ENCODE measurements at regions not wholly inside any gene's neighbourhood (a gene's known extent, or its start where the extent isn't known, plus 50 kb on each side); places are given as distances from the start of the nearest gene placed in this dataset.

GRCh38 chr13:60282186-60282585, 114.8 kb upstream of the TDRD3 start:
- no peak overlapping the region for H3K4me3 ChIP-seq
- H3K27ac ChIP-seq: no peak overlapping the region

DNA sequence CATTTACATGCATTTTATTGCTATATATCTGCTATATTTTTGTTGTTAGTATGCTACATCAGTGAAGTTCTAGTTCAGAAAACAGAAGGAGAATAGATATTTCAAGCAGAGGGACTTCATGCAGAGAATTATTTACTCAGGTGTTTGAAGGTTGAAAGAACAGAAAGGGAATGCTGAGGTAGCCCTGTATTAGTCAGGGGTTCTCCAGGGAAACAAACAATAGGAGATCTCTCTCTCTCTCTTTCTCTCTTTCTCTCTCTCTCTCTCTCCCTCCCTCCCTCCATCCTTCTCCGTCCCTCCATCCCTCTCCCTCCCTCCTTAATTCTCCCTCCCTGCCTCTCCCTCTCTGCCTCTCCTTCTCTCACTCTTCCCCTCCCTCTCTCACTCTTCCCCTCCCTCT, 114.3 kb upstream of the TDRD3 start:
- Histone ChIP-seq H3K4me3 (no peak overlapping the region), H3K27ac (no peak overlapping the region)

DNA sequence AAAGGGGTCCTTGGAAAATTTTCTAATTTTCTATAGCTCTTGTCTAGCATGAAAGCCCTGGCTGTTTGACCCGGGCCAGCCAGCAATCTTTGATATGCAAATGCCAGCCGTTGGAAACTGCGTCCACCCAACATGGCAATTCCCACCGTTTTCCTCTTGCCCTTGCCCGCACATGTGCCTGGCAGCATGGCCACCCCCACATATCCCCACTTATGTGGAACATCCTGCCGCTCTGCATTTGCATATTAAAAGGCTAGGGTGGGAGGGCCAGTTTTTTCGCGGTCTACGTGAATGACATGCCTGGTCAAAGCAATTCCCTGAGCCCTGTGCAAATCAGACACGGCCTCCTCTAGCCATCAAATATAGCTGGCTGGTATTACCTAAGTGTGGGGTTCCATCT, 110.3 kb upstream of the TDRD3 start:
- Histone ChIP-seq H3K27ac (no peak overlapping the region), H3K4me3 (no peak overlapping the region)

- H3K4me3 ChIP-seq: no peak overlapping the region
- H3K27ac ChIP-seq: no peak overlapping the region
Observed at GRCh38 chr13:60288569-60288968, 108.5 kb upstream of the TDRD3 start.

- Histone ChIP-seq H3K27ac (no peak overlapping the region), H3K4me3 (no peak overlapping the region)
Observed at GRCh38 chr13:60303166-60303565, 93.9 kb upstream of the TDRD3 start.

- no peak overlapping the region for H3K4me3 ChIP-seq
- no peak overlapping the region for H3K27ac ChIP-seq
Observed at GRCh38 chr13:60311527-60311926, 85.5 kb upstream of the TDRD3 start.

- Histone ChIP-seq H3K27ac (no peak overlapping the region), H3K4me3 (no peak overlapping the region)
Observed at GRCh38 chr13:60312851-60313505, 84.0 kb upstream of the TDRD3 start.

GRCh38 chr13:60318186-60318585, 78.8 kb upstream of the TDRD3 start:
- H3K4me3 ChIP-seq: no peak overlapping the region
- no peak overlapping the region for H3K27ac ChIP-seq

- H3K4me3 ChIP-seq: no peak overlapping the region
- H3K27ac ChIP-seq: no peak overlapping the region
Observed at GRCh38 chr13:60324131-60324530, 72.9 kb upstream of the TDRD3 start.

DNA sequence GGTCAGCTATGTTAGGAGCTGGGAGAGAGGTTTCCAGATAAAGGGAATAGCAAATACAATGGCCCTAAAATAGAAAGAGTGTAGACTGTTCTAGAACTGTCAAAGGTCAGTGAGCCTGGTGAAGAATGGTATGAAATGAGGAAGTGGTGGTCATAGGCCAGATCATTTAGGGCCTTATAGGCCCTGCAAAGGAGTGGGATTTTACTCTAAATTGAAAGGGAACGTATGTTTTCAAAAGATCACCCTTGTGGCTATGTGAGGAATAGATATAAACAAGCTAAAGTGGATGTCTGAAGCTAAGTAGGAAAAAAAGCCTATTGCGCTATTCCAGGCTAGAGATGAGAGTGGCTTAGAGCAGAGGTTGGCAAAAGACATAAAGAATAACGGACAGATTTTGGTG, 70.7 kb upstream of the TDRD3 start:
- no peak overlapping the region for H3K27ac ChIP-seq
- H3K4me3 ChIP-seq: no peak overlapping the region

- Histone ChIP-seq H3K27ac (no peak overlapping the region), H3K4me3 (no peak overlapping the region)
Observed at GRCh38 chr13:60327511-60327910, 69.5 kb upstream of the TDRD3 start.

DNA sequence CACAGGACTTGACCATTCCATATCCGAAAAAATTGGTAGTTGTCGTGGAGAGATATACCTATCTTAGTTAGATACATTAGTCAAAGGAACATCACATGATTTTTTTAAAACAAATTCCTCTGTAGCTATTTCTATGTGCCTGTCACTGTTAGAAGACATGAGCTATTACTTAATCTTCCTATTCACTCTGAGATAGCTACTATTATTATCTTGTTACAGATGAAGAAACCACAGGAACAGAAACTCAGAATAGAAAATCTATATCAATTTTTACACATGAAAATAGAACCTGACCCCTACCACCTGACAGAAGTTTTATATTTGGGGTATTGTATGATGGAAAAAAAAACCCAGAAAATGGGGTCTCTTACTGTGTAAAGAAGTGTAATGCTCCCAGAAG, 68.9 kb upstream of the TDRD3 start:
- H3K4me3 ChIP-seq: no peak overlapping the region
- H3K27ac ChIP-seq: no peak overlapping the region

DNA sequence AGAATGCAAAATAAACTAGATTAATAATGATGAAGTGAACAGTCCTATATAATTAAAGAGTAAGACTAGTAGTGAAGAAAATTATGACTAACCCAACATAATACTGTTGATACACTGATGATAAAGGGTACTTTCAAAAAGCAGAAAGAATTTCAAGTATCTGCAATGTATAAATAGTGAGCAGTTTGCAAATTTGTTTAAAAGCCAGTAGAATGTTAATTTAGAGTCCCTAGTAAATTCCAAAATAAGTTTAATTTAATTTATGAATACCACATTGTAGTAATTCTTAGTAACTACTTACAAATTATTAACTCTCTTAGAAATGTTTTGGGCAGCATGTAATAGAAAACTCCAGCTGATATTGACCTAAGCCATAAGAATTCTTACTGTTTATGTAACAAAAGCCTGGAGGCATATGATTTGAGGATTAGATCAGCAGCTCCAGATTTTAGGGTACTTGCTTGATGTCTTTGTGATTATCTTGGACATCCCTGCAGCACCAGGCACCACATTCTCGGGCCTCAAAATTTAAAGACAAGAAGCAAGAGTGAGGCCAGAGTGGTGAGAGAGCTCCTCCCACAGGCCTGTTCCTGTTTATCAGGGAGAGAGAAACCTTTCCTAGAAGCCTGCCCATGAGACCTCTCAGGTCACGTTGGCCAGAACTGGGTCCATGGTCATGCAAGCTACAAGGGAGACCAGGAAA, 67.6 kb upstream of the TDRD3 start:
- Histone ChIP-seq H3K4me3 (no peak overlapping the region), H3K27ac (no peak overlapping the region)

DNA sequence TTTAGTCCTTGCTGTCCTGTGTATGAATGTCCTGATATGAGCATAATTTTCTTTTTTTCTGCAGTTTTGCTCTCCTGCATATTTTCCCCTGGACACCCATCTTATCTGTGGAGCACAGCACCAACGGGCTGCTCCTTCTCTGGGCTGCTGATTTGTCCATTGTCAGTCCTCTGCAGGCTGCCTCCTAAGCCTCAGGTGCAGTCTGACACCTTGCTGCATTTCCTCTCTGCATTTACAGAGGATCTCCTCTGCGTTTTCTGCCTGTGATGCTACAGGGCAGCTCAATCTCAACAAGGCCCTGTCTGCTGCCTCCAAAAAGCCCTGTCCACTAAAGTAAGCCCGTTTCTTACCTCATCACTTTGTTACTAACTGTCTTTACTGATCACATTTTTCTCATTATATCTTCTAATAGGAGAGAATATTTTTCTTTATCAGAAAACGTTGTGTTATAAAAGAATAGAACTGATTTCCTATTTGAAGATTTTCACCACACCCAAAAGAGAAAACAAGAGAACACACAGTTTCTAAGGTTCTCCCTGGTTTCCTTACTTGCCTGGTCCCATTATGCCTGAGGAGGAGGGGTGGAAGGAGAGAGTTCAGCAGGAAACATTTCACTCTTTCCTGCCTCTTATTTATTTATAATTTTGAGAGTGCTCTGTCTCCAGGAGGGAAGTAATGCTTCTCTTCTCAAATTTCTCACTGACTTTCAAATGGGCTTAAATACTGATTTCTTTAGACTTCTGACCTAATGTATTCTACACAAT, 65.6 kb upstream of the TDRD3 start:
- H3K4me3 ChIP-seq: no peak overlapping the region
- H3K27ac ChIP-seq: no peak overlapping the region

- no peak overlapping the region for H3K27ac ChIP-seq
- H3K4me3 ChIP-seq: no peak overlapping the region
Observed at GRCh38 chr13:60332682-60333081, 64.3 kb upstream of the TDRD3 start.

DNA sequence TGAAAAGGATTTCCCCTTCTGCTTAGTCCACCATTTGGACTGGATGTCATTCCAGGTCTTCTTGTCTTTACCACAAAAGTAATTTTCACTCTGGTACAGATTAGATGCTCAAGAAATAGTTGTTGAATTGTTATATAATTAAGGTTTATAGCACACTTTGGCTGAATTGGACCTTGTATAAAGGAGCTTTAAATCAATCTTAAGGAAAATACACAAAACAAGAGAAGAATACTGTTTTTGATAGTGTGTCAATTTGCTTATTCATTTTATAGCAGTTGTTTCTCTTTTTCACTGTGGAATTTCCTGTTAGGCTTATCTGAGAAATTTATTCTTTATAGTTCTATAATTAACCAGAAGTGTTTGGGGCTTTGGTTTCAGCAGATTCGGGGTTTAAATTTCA, 62.7 kb upstream of the TDRD3 start:
- Histone ChIP-seq H3K27ac (no peak overlapping the region), H3K4me3 (no peak overlapping the region)

DNA sequence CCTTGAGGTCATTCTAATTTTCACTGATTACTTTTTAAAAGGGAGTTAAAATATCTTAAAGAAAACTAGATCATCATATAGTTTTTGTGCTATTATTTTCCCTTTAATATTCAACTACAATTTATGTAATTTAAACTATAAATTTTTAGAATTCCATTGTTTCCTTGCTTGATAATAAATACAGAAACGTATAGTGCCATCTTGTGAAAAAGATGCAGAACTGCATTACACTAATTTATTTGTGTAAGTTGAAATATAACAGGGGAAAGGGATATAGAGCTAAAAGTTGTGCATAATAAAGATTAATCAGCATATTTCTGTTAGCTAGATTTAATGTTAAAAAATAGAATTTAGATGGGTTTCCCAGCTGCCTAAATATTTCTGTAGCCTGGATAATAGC, 61.5 kb upstream of the TDRD3 start:
- Histone ChIP-seq H3K27ac (no peak overlapping the region), H3K4me3 (no peak overlapping the region)

DNA sequence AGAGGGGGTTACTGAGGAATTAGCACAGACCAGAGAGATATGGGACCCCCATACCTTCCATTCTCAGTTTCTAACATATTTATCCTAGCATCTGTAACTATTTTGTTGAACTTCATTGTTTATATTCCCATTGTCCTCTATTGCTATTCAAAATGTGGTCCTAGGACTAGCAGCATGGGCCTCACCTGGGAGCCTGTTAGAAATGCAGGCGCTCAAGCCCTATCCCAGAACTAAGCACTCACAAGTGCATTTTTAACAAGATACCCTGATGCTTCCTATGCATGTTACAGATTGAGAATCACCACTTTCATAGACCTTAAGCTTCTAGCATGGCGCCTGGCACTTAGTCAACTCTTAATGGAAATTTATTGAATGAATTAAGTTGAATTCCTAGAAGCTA, 58.3 kb upstream of the TDRD3 start:
- Histone ChIP-seq H3K27ac (no peak overlapping the region), H3K4me3 (no peak overlapping the region)

GRCh38 chr13:60343978-60344377, 53.0 kb upstream of the TDRD3 start:
- no peak overlapping the region for H3K4me3 ChIP-seq
- no peak overlapping the region for H3K27ac ChIP-seq

GRCh38 chr13:60347174-60347573, 49.8 kb upstream of the TDRD3 start:
- Histone ChIP-seq H3K27ac (no peak overlapping the region), H3K4me3 (no peak overlapping the region)

All from skin epidermis (tissue), 12 donors.